ENCODE measurements at regions not wholly inside any gene's neighbourhood (a gene's known extent, or its start where the extent isn't known, plus 50 kb on each side); places are given as distances from the start of the nearest gene placed in this dataset.
"Not testable (repeated sequence)": the region's sequence is repeated elsewhere in the genome, so short reads cannot be mapped to it uniquely, and the experiment has no call there.

GRCh38 chr2:125405816-125406215 is 1250.1 kb upstream of the GYPC start:
- H3K9ac ChIP-seq (ENCODE audit: insufficient read depth, low read length): no peak overlapping the region
- DNase-seq (ENCODE audit: low read depth in 2 of 2): peak; percentile 94 to 97
- no peak overlapping the region for H3K4me2 ChIP-seq (ENCODE audit: extremely low read depth, insufficient read depth, low read length)
- no peaks in the 10 kb centered on the region for H3K79me2 ChIP-seq (ENCODE audit: control insufficient read depth, insufficient read depth, low read length)
- H3K4me1 ChIP-seq (ENCODE audit: control insufficient read depth, extremely low read depth, insufficient read depth, low read length): no peaks in the 10 kb centered on the region
- no peak overlapping the region for H3K4me3 ChIP-seq (replicated peaks in 1 of 4; ENCODE audit: control extremely low read depth in 1 of 4, insufficient read depth in 1 of 4, low read depth in 3 of 4, low read length in 4 of 4)
- no peak for TF ChIP-seq EZH2 (IDR thresholded peaks at IDR 0.05; ENCODE audit: low read length, missing control alignments)
- no peak for TF ChIP-seq CTCF (conservative IDR thresholded peaks at IDR 0.05 in 1 of 2, IDR thresholded peaks at IDR 0.05 in 1 of 2; ENCODE audit: low read depth in 1 of 2, low read length in 2 of 2)
- H4K20me1 ChIP-seq (ENCODE audit: control insufficient read depth, extremely low read depth, insufficient read depth, low read length): no peaks in the 10 kb centered on the region
- H3K27me3 ChIP-seq (ENCODE audit: control insufficient read depth, insufficient read depth, low read length): no peaks in the 10 kb centered on the region
- no peaks in the 10 kb centered on the region for H3K9me3 ChIP-seq (ENCODE audit: control insufficient read depth, insufficient read depth, low read depth, low read length)
- H3K36me3 ChIP-seq (ENCODE audit: control insufficient read depth, insufficient read depth, low read length): no peaks in the 10 kb centered on the region
- H2AFZ ChIP-seq (ENCODE audit: low read length): no peak overlapping the region
- peak overlapping the region; percentile 44 for H3K27ac ChIP-seq (ENCODE audit: insufficient read depth, low read length)

DNA sequence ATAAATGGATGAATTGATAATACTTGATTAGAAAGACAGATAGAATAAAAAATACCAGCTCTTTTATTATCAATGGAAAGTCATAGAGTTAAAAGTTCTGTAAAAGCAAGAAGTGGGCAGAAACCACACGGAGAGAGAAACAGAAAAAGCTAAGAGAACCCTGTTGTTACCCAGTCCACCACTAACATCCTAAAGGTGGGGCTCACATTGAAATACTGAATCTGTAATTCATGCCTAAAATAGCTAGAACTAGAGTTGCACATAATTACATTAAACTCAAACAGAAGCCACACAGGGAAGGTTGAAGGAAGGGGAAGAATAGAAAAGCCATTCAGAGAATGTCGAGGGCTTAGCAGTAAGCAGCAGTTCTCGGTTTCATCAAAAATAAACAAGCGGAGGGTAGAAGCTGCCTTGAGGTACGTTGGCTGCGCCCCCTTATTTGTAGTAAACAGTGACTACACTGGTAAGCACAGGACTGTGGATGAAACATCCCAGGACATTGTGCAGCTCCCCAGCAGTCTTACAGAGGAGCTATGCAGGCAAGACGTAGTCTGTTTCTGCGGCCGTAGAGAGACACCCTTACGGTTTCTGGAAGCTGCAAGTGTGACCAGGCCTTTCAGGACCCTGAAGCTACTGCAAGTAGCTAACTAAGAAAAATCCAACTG is 1247.0 kb upstream of the GYPC start:
- no peaks in the 10 kb centered on the region for H3K36me3 ChIP-seq (ENCODE audit: control insufficient read depth, insufficient read depth, low read length)
- no peak overlapping the region for H2AFZ ChIP-seq (ENCODE audit: low read length)
- no peak overlapping the region for H3K4me2 ChIP-seq (ENCODE audit: extremely low read depth, insufficient read depth, low read length)
- H3K27me3 ChIP-seq (ENCODE audit: control insufficient read depth, insufficient read depth, low read length): no peaks in the 10 kb centered on the region
- no peaks in the 10 kb centered on the region for H3K9me3 ChIP-seq (ENCODE audit: control insufficient read depth, insufficient read depth, low read depth, low read length)
- no peaks in the 10 kb centered on the region for H3K79me2 ChIP-seq (ENCODE audit: control insufficient read depth, insufficient read depth, low read length)
- no peak overlapping the region for H3K4me3 ChIP-seq (replicated peaks in 1 of 4; ENCODE audit: control extremely low read depth in 1 of 4, insufficient read depth in 1 of 4, low read depth in 3 of 4, low read length in 4 of 4)
- H3K27ac ChIP-seq (ENCODE audit: insufficient read depth, low read length): no peak overlapping the region
- H4K20me1 ChIP-seq (ENCODE audit: control insufficient read depth, extremely low read depth, insufficient read depth, low read length): no peaks in the 10 kb centered on the region
- no peak overlapping the region for H3K9ac ChIP-seq (ENCODE audit: insufficient read depth, low read length)
- H3K4me1 ChIP-seq (ENCODE audit: control insufficient read depth, extremely low read depth, insufficient read depth, low read length): no peaks in the 10 kb centered on the region
- TF ChIP-seq EZH2 (IDR thresholded peaks at IDR 0.05; ENCODE audit: low read length, missing control alignments): no peak
- no peak for TF ChIP-seq CTCF (conservative IDR thresholded peaks at IDR 0.05 in 1 of 2, IDR thresholded peaks at IDR 0.05 in 1 of 2; ENCODE audit: low read depth in 1 of 2, low read length in 2 of 2)
- DNase-seq (ENCODE audit: low read depth in 2 of 2): no peak

GRCh38 chr2:125418483-125418882 is 1237.5 kb upstream of the GYPC start:
- H3K79me2 ChIP-seq (ENCODE audit: control insufficient read depth, insufficient read depth, low read length): no peaks in the 10 kb centered on the region
- H3K4me2 ChIP-seq (ENCODE audit: extremely low read depth, insufficient read depth, low read length): no peak overlapping the region
- H4K20me1 ChIP-seq (ENCODE audit: control insufficient read depth, extremely low read depth, insufficient read depth, low read length): no peaks in the 10 kb centered on the region
- no peaks in the 10 kb centered on the region for H3K9me3 ChIP-seq (ENCODE audit: control insufficient read depth, insufficient read depth, low read depth, low read length)
- H3K4me3 ChIP-seq (replicated peaks in 1 of 4; ENCODE audit: control extremely low read depth in 1 of 4, insufficient read depth in 1 of 4, low read depth in 3 of 4, low read length in 4 of 4): no peak overlapping the region
- no peaks in the 10 kb centered on the region for H3K36me3 ChIP-seq (ENCODE audit: control insufficient read depth, insufficient read depth, low read length)
- no peaks in the 10 kb centered on the region for H3K27me3 ChIP-seq (ENCODE audit: control insufficient read depth, insufficient read depth, low read length)
- DNase-seq (ENCODE audit: low read depth in 2 of 2): no peak
- H3K9ac ChIP-seq (ENCODE audit: insufficient read depth, low read length): no peak overlapping the region
- H2AFZ ChIP-seq (ENCODE audit: low read length): no peak overlapping the region
- H3K4me1 ChIP-seq (ENCODE audit: control insufficient read depth, extremely low read depth, insufficient read depth, low read length): no peaks in the 10 kb centered on the region
- TF ChIP-seq EZH2 (IDR thresholded peaks at IDR 0.05; ENCODE audit: low read length, missing control alignments) (no peak), CTCF (conservative IDR thresholded peaks at IDR 0.05 in 1 of 2, IDR thresholded peaks at IDR 0.05 in 1 of 2; ENCODE audit: low read depth in 1 of 2, low read length in 2 of 2) (no peak)
- no peak overlapping the region for H3K27ac ChIP-seq (ENCODE audit: insufficient read depth, low read length)

DNA sequence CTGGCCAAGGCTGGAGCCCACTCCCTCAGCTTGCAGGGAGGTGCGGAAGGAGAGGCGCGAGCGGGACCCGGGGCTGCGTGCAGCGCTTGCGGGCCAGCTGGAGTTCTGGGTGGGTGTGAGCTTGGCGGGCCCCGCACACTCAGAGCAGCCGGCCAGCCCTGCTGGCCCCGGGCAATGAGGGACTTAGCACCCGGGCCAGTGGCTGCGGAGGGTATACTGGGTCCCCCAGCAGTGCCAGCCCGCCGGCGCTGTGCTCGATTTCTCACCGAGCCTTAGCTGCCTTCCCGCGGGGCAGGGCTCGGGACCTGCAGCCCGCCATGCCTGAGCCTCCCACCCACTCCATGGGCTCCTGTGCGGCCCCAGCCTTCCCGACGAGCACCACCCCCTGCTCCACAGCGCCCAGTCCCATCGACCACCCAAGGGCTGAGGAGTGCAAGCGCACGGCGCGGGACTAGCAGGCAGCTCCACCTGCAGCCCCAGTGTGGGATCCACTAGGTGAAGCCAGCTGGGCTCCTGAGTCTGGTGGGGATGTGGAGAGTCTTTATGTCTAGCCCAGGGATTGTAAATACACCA is 1233.7 kb upstream of the GYPC start:
- H3K27ac ChIP-seq (ENCODE audit: insufficient read depth, low read length); H3K4me2 ChIP-seq (ENCODE audit: extremely low read depth, insufficient read depth, low read length); H3K4me1 ChIP-seq (ENCODE audit: control insufficient read depth, extremely low read depth, insufficient read depth, low read length); DNase-seq (ENCODE audit: low read depth in 2 of 2); H3K9me3 ChIP-seq (ENCODE audit: control insufficient read depth, insufficient read depth, low read depth, low read length); H3K79me2 ChIP-seq (ENCODE audit: control insufficient read depth, insufficient read depth, low read length); H3K9ac ChIP-seq (ENCODE audit: insufficient read depth, low read length); H3K36me3 ChIP-seq (ENCODE audit: control insufficient read depth, insufficient read depth, low read length); H4K20me1 ChIP-seq (ENCODE audit: control insufficient read depth, extremely low read depth, insufficient read depth, low read length); H3K4me3 ChIP-seq (replicated peaks in 1 of 4; ENCODE audit: control extremely low read depth in 1 of 4, insufficient read depth in 1 of 4, low read depth in 3 of 4, low read length in 4 of 4); H2AFZ ChIP-seq (ENCODE audit: low read length); H3K27me3 ChIP-seq (ENCODE audit: control insufficient read depth, insufficient read depth, low read length): not testable (repeated sequence)

All from fibroblast of lung (primary cell).